RCC 7860 (cell line): ENCODE measurements at regions not wholly inside any gene's neighbourhood (a gene's known extent, or its start where the extent isn't known, plus 50 kb on each side); places are given as distances from the start of the nearest gene placed in this dataset.
"Not testable (repeated sequence)": the region's sequence is repeated elsewhere in the genome, so short reads cannot be mapped to it uniquely, and the experiment has no call there.

Source experiments
- DNase-seq: peaks from one replicate; pipeline ENCODE4 v3.0.0-alpha.2; 2015; ENCODE audit warnings: low spot score
- FAIRE-seq: peaks from 2 replicates; lab custom pipeline; 2012; peaks lifted over from hg19 to GRCh38; lab: Jason Lieb, UNC

GRCh38 chr11:39810358-39810757, 1649.1 kb downstream of the LRRC4C start:
- DNase-seq = no peak
- FAIRE-seq = no peak

GRCh38 chr11:39809833-39810232, 1649.6 kb downstream of the LRRC4C start:
- FAIRE-seq = no peak

GRCh38 chr11:39807904-39808303, 1651.5 kb downstream of the LRRC4C start:
- no peak for FAIRE-seq
- no peak for DNase-seq

More at GRCh38 chr11:39809833-39810232, 1649.6 kb downstream of the LRRC4C start:
- no peak for DNase-seq

GRCh38 chr11:39806652-39807051, 1652.8 kb downstream of the LRRC4C start:
- FAIRE-seq (no peak), DNase-seq (no peak)

- FAIRE-seq (no peak), DNase-seq (no peak)
Measured at GRCh38 chr11:39804271-39804670, 1655.2 kb downstream of the LRRC4C start.

- no peak for FAIRE-seq
- DNase-seq = no peak
Measured at GRCh38 chr11:39786682-39787081, 1672.8 kb downstream of the LRRC4C start.

GRCh38 chr11:39786281-39786680, 1673.2 kb downstream of the LRRC4C start:
- FAIRE-seq = no peak
- no peak for DNase-seq

GRCh38 chr11:39784873-39785272, 1674.6 kb downstream of the LRRC4C start:
- DNase-seq = no peak
- FAIRE-seq = no peak

GRCh38 chr11:39780131-39780530, 1679.3 kb downstream of the LRRC4C start:
- FAIRE-seq = no peak

GRCh38 chr11:39777035-39777434, 1682.4 kb downstream of the LRRC4C start:
- DNase-seq = no peak
- no peak for FAIRE-seq

More at GRCh38 chr11:39780131-39780530, 1679.3 kb downstream of the LRRC4C start:
- DNase-seq = no peak

GRCh38 chr11:39772525-39773137, 1686.8 kb downstream of the LRRC4C start:
- DNase-seq (no peak), FAIRE-seq (no peak)

GRCh38 chr11:39768214-39768613, 1691.2 kb downstream of the LRRC4C start:
- FAIRE-seq = no peak

GRCh38 chr11:39745401-39745800, 1714.1 kb downstream of the LRRC4C start:
- FAIRE-seq = no peak
- DNase-seq = peak; percentile 30

More at GRCh38 chr11:39768214-39768613, 1691.2 kb downstream of the LRRC4C start:
- no peak for DNase-seq

- FAIRE-seq = no peak
Measured at GRCh38 chr11:39741066-39741465, 1718.4 kb downstream of the LRRC4C start.

GRCh38 chr11:39736351-39736750, 1723.1 kb downstream of the LRRC4C start:
- not testable (repeated sequence) for DNase-seq, FAIRE-seq

More at GRCh38 chr11:39741066-39741465, 1718.4 kb downstream of the LRRC4C start:
- no peak for DNase-seq

- DNase-seq = no peak
- FAIRE-seq = no peak
Measured at GRCh38 chr11:39732001-39732400, 1727.5 kb downstream of the LRRC4C start.

- no peak for FAIRE-seq
Measured at GRCh38 chr11:39725081-39725480, 1734.4 kb downstream of the LRRC4C start.

GRCh38 chr11:39724404-39724803, 1735.0 kb downstream of the LRRC4C start:
- no peak for DNase-seq
- FAIRE-seq = no peak

More at GRCh38 chr11:39725081-39725480, 1734.4 kb downstream of the LRRC4C start:
- no peak for DNase-seq

GRCh38 chr11:39712581-39712980, 1746.9 kb downstream of the LRRC4C start:
- FAIRE-seq = no peak
- no peak for DNase-seq

- FAIRE-seq = no peak
- DNase-seq = no peak
Measured at GRCh38 chr11:39690856-39691255, 1768.6 kb downstream of the LRRC4C start.

GRCh38 chr11:39683951-39684554, 1775.4 kb downstream of the LRRC4C start:
- FAIRE-seq (no peak), DNase-seq (no peak)

- FAIRE-seq (no peak), DNase-seq (no peak)
Measured at GRCh38 chr11:39683288-39683950, 1776.0 kb downstream of the LRRC4C start.
